Neural cell (in vitro differentiated cells): ENCODE measurements at regions not wholly inside any gene's neighbourhood (a gene's known extent, or its start where the extent isn't known, plus 50 kb on each side); places are given as distances from the start of the nearest gene placed in this dataset.
"Not testable (repeated sequence)": the region's sequence is repeated elsewhere in the genome, so short reads cannot be mapped to it uniquely, and the experiment has no call there.

Experiments used
- H2AFZ ChIP-seq: fragments of 200-600, 300-800 bp; sonication (generic), shearing (Covaris generic); 2 replicates; pipeline ENCODE4 v1.6.0; 2014; ENCODE audit warnings: low read depth, mild to moderate bottlenecking, antibody characterized with exemption, low read length, moderate library complexity
- H3F3A ChIP-seq: fragments of 200-600 bp; shearing (Covaris generic); 2 replicates; pipeline ENCODE4 v1.6.1; 2016; ENCODE audit warnings: mild to moderate bottlenecking, moderate library complexity, mixed read lengths, antibody characterized with exemption, low read length; ENCODE audit not compliant: insufficient read depth, poor library complexity, severe bottlenecking
- H3K27ac ChIP-seq: fragments of 200-600, 300-800 bp; sonication (generic), shearing (Covaris generic); 2 replicates; pipeline ENCODE4 v1.5.1; 2014; ENCODE audit warnings: mild to moderate bottlenecking, low read length, moderate library complexity
- H3K27me3 ChIP-seq: fragments of 300-800, 200-600 bp; sonication (generic), shearing (Covaris generic); 2 replicates; pipeline ENCODE4 v1.6.0; 2014; ENCODE audit warnings: mild to moderate bottlenecking, low read depth, low read length, moderate library complexity; ENCODE audit not compliant: insufficient read depth
- H3K36me3 ChIP-seq: fragments of 300-800, 200-600 bp; sonication (generic), shearing (Covaris generic); 2 replicates; pipeline ENCODE4 v1.5.1; 2014; ENCODE audit warnings: mild to moderate bottlenecking, antibody characterized with exemption, low read length, moderate library complexity; ENCODE audit not compliant: insufficient read depth
- H3K4me2 ChIP-seq: fragments of 300-800, 200-600 bp; sonication (generic), shearing (Covaris generic); 2 replicates; pipeline ENCODE4 v1.6.0; 2014; ENCODE audit warnings: mild to moderate bottlenecking, low read length
- H3K4me3 ChIP-seq: fragments of 300-800, 200-600 bp; sonication (generic), shearing (Covaris generic); 2 replicates; pipeline ENCODE4 v1.5.1; 2014; ENCODE audit warnings: mild to moderate bottlenecking, low read length, moderate library complexity
- H3K79me2 ChIP-seq: fragments of 200-600 bp; shearing (Covaris generic); replicated peaks from 2 replicates; pipeline ENCODE4 v1.6.0; 2014; ENCODE audit warnings: mild to moderate bottlenecking, low read length, moderate library complexity; ENCODE audit not compliant: insufficient read depth
- H3K9ac ChIP-seq: fragments of 300-800, 200-600 bp; sonication (generic), shearing (Covaris generic); 2 replicates; pipeline ENCODE4 v1.6.1; 2016; ENCODE audit warnings: mild to moderate bottlenecking, low read length, mixed read lengths
- H3K9me2 ChIP-seq: fragments of 200-600 bp; shearing (Covaris generic); 2 replicates; pipeline ENCODE4 v1.6.1; 2016; ENCODE audit warnings: mild to moderate bottlenecking, low read length, mixed read lengths; ENCODE audit not compliant: insufficient read depth
- H3K9me3 ChIP-seq: fragments of 200-600, 300-800 bp; sonication (generic), shearing (Covaris generic); 2 replicates; pipeline ENCODE4 v1.6.1; 2016; ENCODE audit warnings: mild to moderate bottlenecking, mixed run types, low read length, moderate library complexity, mixed read lengths
- H4K20me1 ChIP-seq: fragments of 200-600 bp; shearing (Covaris generic); 2 replicates; pipeline ENCODE4 v1.6.1; 2016; ENCODE audit warnings: mild to moderate bottlenecking, mixed run types; ENCODE audit not compliant: insufficient read depth
- EP300 ChIP-seq: fragments of 450-650 bp; conservative IDR thresholded peaks from 2 replicates; pipeline ENCODE4 v1.6.1; 2014; ENCODE audit warnings: antibody characterized with exemption, mild to moderate bottlenecking, moderate library complexity; ENCODE audit not compliant: poor library complexity, severe bottlenecking
- EZH2 ChIP-seq: fragments of 200-600, 300-800 bp; shearing (Covaris generic), sonication (generic); IDR thresholded peaks from 2 replicates; pipeline ENCODE4 v1.6.1; 2014; ENCODE audit warnings: antibody characterized with exemption, low read length, borderline replicate concordance, mild to moderate bottlenecking; ENCODE audit not compliant: insufficient read depth, poor library complexity, severe bottlenecking
- MXI1 ChIP-seq: fragments of 450-650 bp; conservative IDR thresholded peaks from 2 replicates; pipeline ENCODE4 v1.6.1; 2014; ENCODE audit warnings: antibody characterized with exemption, mild to moderate bottlenecking; ENCODE audit not compliant: poor library complexity, severe bottlenecking
- POLR2AphosphoS5 ChIP-seq: IDR thresholded peaks from 2 replicates; pipeline ENCODE4 v1.6.1; 2012
- RAD21 ChIP-seq: fragments of 450-650 bp; conservative IDR thresholded peaks from 2 replicates; pipeline ENCODE4 v1.6.1; 2014; ENCODE audit warnings: antibody characterized with exemption, mild to moderate bottlenecking, moderate library complexity
- SMC3 ChIP-seq: fragments of 450-650 bp; conservative IDR thresholded peaks from 2 replicates; pipeline ENCODE4 v1.6.1; 2014; ENCODE audit warnings: antibody characterized with exemption, mild to moderate bottlenecking, moderate library complexity; ENCODE audit not compliant: poor library complexity
- TAF1 ChIP-seq: IDR thresholded peaks from 2 replicates; pipeline ENCODE4 v1.6.1; 2012; ENCODE audit warnings: low read depth
- TF ChIP-seq, protein P1 (sequence below): fragments of 450-650 bp; IDR thresholded peaks from 2 replicates; pipeline ENCODE4 v1.5.1; 2014; ENCODE audit warnings: antibody characterized with exemption, mild to moderate bottlenecking, moderate library complexity; ENCODE audit not compliant: poor library complexity, severe bottlenecking
- TF ChIP-seq, protein P2 (sequence below): IDR thresholded peaks from 2 replicates; pipeline ENCODE4 v1.6.1; 2012; ENCODE audit warnings: borderline replicate concordance

DNA sequence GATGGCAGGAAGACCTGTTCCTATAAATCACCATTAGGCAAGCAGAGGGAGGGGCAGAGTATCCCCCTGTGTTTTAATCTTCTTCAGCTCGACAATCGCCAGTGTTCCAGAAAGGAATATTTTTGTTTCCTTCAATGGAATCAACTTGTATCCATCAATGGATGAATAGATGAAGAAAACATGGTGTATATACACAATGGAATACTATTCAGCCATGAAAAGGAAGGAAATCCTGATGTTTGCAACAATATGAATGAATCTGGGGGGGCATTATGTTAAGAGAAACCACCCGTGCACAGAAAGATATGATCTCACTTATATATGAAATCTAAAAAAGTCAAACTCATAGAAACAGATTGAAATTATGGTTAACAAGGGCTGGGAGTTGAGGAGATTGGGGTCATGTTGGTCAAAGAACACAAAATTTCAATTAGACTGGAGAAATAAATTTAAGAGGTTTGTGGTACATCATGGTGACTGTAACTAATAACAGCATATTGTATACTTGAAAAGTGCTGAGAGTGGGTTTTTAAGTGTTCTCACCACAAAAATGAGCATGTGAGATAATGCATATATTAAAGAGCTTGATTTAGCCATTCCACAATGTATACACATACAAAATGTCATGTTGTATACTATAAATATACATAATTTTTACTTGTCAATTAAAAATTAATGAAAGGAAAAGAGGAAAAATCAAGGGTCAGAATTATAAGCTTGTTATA, 64.2 kb upstream of the ITGA11 start (continued):
- TF ChIP-seq EZH2 (no peak), POLR2AphosphoS5 (no peak)

DNA sequence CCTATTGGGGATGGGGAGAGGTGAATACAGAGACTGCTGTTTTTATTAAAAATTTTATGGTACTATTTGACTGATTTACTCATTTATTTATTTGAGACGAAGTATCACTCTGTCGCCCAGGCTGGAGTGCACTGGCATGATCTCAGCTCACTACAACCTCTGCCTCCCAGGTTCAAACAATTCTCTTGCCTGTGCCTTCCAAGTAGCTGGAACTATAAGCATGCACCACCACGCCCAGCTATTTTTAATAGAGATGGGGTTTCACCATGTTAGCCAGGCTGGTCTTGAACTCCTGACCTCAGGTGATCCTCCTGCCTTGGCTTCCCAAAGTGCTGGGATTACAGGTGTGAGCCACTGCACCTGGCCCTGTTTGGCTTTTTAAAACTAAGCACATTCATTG, 64.8 kb upstream of the ITGA11 start:
- H3K9me3 ChIP-seq, H3K27ac ChIP-seq, H3K4me3 ChIP-seq, H3K9ac ChIP-seq, H2AFZ ChIP-seq, H4K20me1 ChIP-seq, H3K36me3 ChIP-seq, H3K27me3 ChIP-seq, H3F3A ChIP-seq, H3K9me2 ChIP-seq, H3K79me2 ChIP-seq, H3K4me2 ChIP-seq: not testable (repeated sequence)

DNA sequence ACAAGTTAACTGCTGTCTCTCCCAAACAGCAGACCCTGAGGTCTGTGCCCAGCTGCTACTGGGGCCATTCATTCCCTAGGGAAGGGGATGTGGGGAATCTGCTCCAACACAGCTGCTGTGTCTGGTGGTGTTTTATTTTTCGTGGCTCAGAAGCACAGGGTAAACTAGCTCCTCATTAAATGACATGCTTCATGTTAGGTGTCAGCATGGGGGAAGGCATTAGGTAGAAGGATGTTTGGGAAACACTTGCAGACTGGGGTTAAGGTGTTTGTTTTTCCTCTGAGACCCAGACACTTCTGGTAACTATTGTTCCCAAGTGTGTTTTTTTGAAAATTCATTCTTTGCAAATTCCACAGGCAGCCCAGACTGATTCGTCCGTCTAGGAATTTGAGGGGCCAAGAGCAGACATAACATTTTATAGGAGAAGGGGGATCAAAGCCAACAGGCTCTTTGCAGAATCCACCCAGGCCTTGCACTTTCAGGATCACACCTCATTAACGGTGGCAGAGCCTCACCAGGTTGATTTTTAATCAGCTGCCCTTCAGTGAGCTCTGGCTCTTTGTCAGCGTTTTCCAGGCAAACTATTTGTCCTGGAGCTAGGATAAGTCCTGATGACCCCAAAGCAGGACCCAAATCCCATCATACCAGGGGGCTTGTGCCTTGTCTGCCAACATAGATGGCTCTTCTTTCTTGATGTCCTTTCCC, 65.4 kb upstream of the ITGA11 start:
- H3K4me3 ChIP-seq: no peak overlapping the region
- TF ChIP-seq, protein P1, sequence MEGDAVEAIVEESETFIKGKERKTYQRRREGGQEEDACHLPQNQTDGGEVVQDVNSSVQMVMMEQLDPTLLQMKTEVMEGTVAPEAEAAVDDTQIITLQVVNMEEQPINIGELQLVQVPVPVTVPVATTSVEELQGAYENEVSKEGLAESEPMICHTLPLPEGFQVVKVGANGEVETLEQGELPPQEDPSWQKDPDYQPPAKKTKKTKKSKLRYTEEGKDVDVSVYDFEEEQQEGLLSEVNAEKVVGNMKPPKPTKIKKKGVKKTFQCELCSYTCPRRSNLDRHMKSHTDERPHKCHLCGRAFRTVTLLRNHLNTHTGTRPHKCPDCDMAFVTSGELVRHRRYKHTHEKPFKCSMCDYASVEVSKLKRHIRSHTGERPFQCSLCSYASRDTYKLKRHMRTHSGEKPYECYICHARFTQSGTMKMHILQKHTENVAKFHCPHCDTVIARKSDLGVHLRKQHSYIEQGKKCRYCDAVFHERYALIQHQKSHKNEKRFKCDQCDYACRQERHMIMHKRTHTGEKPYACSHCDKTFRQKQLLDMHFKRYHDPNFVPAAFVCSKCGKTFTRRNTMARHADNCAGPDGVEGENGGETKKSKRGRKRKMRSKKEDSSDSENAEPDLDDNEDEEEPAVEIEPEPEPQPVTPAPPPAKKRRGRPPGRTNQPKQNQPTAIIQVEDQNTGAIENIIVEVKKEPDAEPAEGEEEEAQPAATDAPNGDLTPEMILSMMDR: no peak
- no peak for TF ChIP-seq EZH2
- TF ChIP-seq, protein P2, sequence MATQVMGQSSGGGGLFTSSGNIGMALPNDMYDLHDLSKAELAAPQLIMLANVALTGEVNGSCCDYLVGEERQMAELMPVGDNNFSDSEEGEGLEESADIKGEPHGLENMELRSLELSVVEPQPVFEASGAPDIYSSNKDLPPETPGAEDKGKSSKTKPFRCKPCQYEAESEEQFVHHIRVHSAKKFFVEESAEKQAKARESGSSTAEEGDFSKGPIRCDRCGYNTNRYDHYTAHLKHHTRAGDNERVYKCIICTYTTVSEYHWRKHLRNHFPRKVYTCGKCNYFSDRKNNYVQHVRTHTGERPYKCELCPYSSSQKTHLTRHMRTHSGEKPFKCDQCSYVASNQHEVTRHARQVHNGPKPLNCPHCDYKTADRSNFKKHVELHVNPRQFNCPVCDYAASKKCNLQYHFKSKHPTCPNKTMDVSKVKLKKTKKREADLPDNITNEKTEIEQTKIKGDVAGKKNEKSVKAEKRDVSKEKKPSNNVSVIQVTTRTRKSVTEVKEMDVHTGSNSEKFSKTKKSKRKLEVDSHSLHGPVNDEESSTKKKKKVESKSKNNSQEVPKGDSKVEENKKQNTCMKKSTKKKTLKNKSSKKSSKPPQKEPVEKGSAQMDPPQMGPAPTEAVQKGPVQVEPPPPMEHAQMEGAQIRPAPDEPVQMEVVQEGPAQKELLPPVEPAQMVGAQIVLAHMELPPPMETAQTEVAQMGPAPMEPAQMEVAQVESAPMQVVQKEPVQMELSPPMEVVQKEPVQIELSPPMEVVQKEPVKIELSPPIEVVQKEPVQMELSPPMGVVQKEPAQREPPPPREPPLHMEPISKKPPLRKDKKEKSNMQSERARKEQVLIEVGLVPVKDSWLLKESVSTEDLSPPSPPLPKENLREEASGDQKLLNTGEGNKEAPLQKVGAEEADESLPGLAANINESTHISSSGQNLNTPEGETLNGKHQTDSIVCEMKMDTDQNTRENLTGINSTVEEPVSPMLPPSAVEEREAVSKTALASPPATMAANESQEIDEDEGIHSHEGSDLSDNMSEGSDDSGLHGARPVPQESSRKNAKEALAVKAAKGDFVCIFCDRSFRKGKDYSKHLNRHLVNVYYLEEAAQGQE: no peak
- TF ChIP-seq EP300: no peak
- TF ChIP-seq RAD21: no peak
- TF ChIP-seq SMC3: no peak
- no peak for TF ChIP-seq MXI1
- no peak for TF ChIP-seq POLR2AphosphoS5
- no peak for TF ChIP-seq TAF1
- no peaks in the 10 kb centered on the region for H3K9me3 ChIP-seq
- no peaks in the 10 kb centered on the region for H3K9me2 ChIP-seq
- no peak overlapping the region for H2AFZ ChIP-seq
- no peaks in the 10 kb centered on the region for H4K20me1 ChIP-seq
- H3K27me3 ChIP-seq: no peaks in the 10 kb centered on the region
- H3K4me2 ChIP-seq: no peak overlapping the region
- H3K27ac ChIP-seq: no peak overlapping the region
- no peaks in the 10 kb centered on the region for H3K36me3 ChIP-seq
- H3K79me2 ChIP-seq: no peaks in the 10 kb centered on the region
- no peak overlapping the region for H3K9ac ChIP-seq
- no peaks in the 10 kb centered on the region for H3F3A ChIP-seq
